Kidney epithelial cell (primary cell): ENCODE measurements at regions not wholly inside any gene's neighbourhood (a gene's known extent, or its start where the extent isn't known, plus 50 kb on each side); places are given as distances from the start of the nearest gene placed in this dataset.

Source experiments
- DNase-seq: peaks from one replicate; pipeline ENCODE4 v3.0.0-alpha.2; 2010; ENCODE audit warnings: low read depth
- H3K27me3 ChIP-seq: 2 replicates; pipeline ENCODE4 v1.6.0; 2011; ENCODE audit warnings: low read length; ENCODE audit not compliant: control insufficient read depth, insufficient read depth
- H3K36me3 ChIP-seq: 2 replicates; pipeline ENCODE4 v1.5.1; 2011; ENCODE audit warnings: low read length; ENCODE audit not compliant: control insufficient read depth, insufficient read depth
- H3K4me3 ChIP-seq: 2 replicates; pipeline ENCODE4 v1.5.1; 2011; ENCODE audit warnings: low read depth, mild to moderate bottlenecking, control low read depth, low read length
- CTCF ChIP-seq: IDR thresholded peaks from 2 replicates; pipeline ENCODE4 v1.5.1; 2011; ENCODE audit warnings: mild to moderate bottlenecking, moderate library complexity, low read length, control low read depth, inconsistent platforms; ENCODE audit not compliant: insufficient read depth, poor library complexity, severe bottlenecking

- no peak for DNase-seq
- no peak overlapping the region for H3K4me3 ChIP-seq
- no peak for TF ChIP-seq CTCF
- no peaks in the 10 kb centered on the region for H3K36me3 ChIP-seq
- no peaks in the 10 kb centered on the region for H3K27me3 ChIP-seq
Measured at GRCh38 chr6:86856379-86856778, 80.9 kb upstream of the HTR1E start.

GRCh38 chr6:86848986-86849385 is 88.3 kb upstream of the HTR1E start:
- Histone ChIP-seq H3K4me3 (no peak overlapping the region), H3K27me3 (no peaks in the 10 kb centered on the region), H3K36me3 (no peaks in the 10 kb centered on the region)
- DNase-seq = no peak
- TF ChIP-seq CTCF = no peak

- TF ChIP-seq CTCF = no peak
- Histone ChIP-seq H3K36me3 (no peaks in the 10 kb centered on the region), H3K27me3 (no peaks in the 10 kb centered on the region), H3K4me3 (no peak overlapping the region)
- no peak for DNase-seq
Measured at GRCh38 chr6:86832686-86833085, 104.6 kb upstream of the HTR1E start.

- DNase-seq = no peak
- TF ChIP-seq CTCF = no peak
- no peaks in the 10 kb centered on the region for H3K36me3 ChIP-seq
Measured at GRCh38 chr6:86825436-86825835, 111.9 kb upstream of the HTR1E start.

GRCh38 chr6:86822747-86823146 is 114.6 kb upstream of the HTR1E start:
- DNase-seq = no peak
- TF ChIP-seq CTCF = no peak
- Histone ChIP-seq H3K36me3 (no peaks in the 10 kb centered on the region), H3K27me3 (no peaks in the 10 kb centered on the region), H3K4me3 (no peak overlapping the region)

More at GRCh38 chr6:86825436-86825835, 111.9 kb upstream of the HTR1E start:
- no peaks in the 10 kb centered on the region for H3K27me3 ChIP-seq
- no peak overlapping the region for H3K4me3 ChIP-seq

- no peak for TF ChIP-seq CTCF
- H3K27me3 ChIP-seq = no peaks in the 10 kb centered on the region
- no peak overlapping the region for H3K4me3 ChIP-seq
- H3K36me3 ChIP-seq = no peaks in the 10 kb centered on the region
- DNase-seq = no peak
Measured at GRCh38 chr6:86820750-86821149, 116.6 kb upstream of the HTR1E start.
